Psoas muscle (tissue), 7 donors: ENCODE measurements at regions not wholly inside any gene's neighbourhood (a gene's known extent, or its start where the extent isn't known, plus 50 kb on each side); places are given as distances from the start of the nearest gene placed in this dataset.
A peak's percentile ranks its signal among the peaks of the same experiment; 100 is the strongest.

ENCODE experiments used
- ATAC-seq, 4 donors: fragments of 200-7000 bp; cut with Tn5 transposase; one replicate each; pipeline ENCODE4 v1.9.1; 2020; ENCODE audit warnings: moderate library complexity in 3 of 4, mild to moderate bottlenecking in 2 of 4
- DNase-seq, 2 donors: peaks; one replicate each; pipeline ENCODE4 v3.0.0-alpha.2; 2020
- H3K27ac ChIP-seq: fragments of 200-600 bp; one replicate; pipeline ENCODE4 v1.8.0; 2022
- H3K27me3 ChIP-seq, 3 donors: fragments of 200-600 bp in 1 of 3; one replicate each; pipeline versions ENCODE4 v1.6.1 to v1.8.0; 2013 to 2022; ENCODE audit warnings: low read length in 2 of 3, mild to moderate bottlenecking in 2 of 3, moderate library complexity in 1 of 3; ENCODE audit not compliant: insufficient read depth in 3 of 3
- H3K36me3 ChIP-seq, 2 donors: fragments of 200-600 bp in 1 of 2; one replicate each; pipeline versions ENCODE4 v1.6.1 to v1.8.0; 2013 to 2022; ENCODE audit warnings: low read depth in 1 of 2, mild to moderate bottlenecking in 1 of 2, moderate library complexity in 1 of 2; ENCODE audit not compliant: insufficient read depth in 1 of 2
- H3K4me1 ChIP-seq: fragments of 200-600 bp; one replicate; pipeline ENCODE4 v1.8.0; 2022
- H3K4me3 ChIP-seq: fragments of 200-600 bp; one replicate; pipeline ENCODE4 v1.8.0; 2022; ENCODE audit warnings: mild to moderate bottlenecking
- H3K9me3 ChIP-seq: fragments of 200-600 bp; one replicate; pipeline ENCODE4 v1.8.0; 2022
- WGBS, 3 donors: extraction: QIAGEN DNeasy Blood & Tissue Kit; methylation state at CpG; one replicate each; pipeline versions ENCODE4 v1.1.6 to v1.1.7; 2013; 5-methylcytosine and 5-hydroxymethylcytosine counted together
- intact Hi-C, 2 donors: fragments of 100-400 bp; cut with DNase I; formaldehyde crosslinking; loops; one replicate each; pipeline versions ENCODE4 v1.11.0 to v1.14.2; 2022
- TF ChIP-seq, protein P1 (sequence below): fragments of 200-600 bp; IDR thresholded peaks from one replicate; pipeline ENCODE4 v1.8.0; 2022; ENCODE audit warnings: antibody characterized with exemption
- donor health status: healthy with polysubstance abuse.
- donor health status: DM: no; HTN: no; CAD: no; lungs with moderate emphysema.
- donor health status: Bipolar disorder and iron deficiency.
- donor health status: healthy.
- donor health status: DM: yes; HTN: yes; CAD: no.
- donor health status: DM: no; HTN: no; CAD: no.
- donor health status: DM: yes; HTN: yes; CAD: no.

- WGBS, 3 donors = 72 to 77% (median 76%) methylated on average over 14 of the region's 14 CpGs
- H3K4me1 ChIP-seq = no peaks in the 10 kb centered on the region
- no peaks in the 10 kb centered on the region for H3K36me3 ChIP-seq
- H3K27me3 ChIP-seq = no peaks in the 10 kb centered on the region
- TF ChIP-seq, protein P1, sequence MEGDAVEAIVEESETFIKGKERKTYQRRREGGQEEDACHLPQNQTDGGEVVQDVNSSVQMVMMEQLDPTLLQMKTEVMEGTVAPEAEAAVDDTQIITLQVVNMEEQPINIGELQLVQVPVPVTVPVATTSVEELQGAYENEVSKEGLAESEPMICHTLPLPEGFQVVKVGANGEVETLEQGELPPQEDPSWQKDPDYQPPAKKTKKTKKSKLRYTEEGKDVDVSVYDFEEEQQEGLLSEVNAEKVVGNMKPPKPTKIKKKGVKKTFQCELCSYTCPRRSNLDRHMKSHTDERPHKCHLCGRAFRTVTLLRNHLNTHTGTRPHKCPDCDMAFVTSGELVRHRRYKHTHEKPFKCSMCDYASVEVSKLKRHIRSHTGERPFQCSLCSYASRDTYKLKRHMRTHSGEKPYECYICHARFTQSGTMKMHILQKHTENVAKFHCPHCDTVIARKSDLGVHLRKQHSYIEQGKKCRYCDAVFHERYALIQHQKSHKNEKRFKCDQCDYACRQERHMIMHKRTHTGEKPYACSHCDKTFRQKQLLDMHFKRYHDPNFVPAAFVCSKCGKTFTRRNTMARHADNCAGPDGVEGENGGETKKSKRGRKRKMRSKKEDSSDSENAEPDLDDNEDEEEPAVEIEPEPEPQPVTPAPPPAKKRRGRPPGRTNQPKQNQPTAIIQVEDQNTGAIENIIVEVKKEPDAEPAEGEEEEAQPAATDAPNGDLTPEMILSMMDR = no peak
- no peak overlapping the region for H3K27ac ChIP-seq
- H3K9me3 ChIP-seq = no peaks in the 10 kb centered on the region
- no peak overlapping the region for H3K4me3 ChIP-seq
- no peak for ATAC-seq
- intact Hi-C loops = no loop called here
- DNase-seq = no peak
Measured at GRCh38 chr3:13145131-13145825, 72.0 kb upstream of the IQSEC1 start.

- H3K9me3 ChIP-seq = no peaks in the 10 kb centered on the region
- TF ChIP-seq, protein P1 = no peak
- no peak overlapping the region for H3K27ac ChIP-seq
- H3K4me1 ChIP-seq = no peaks in the 10 kb centered on the region
- no peaks in the 10 kb centered on the region for H3K36me3 ChIP-seq
- H3K4me3 ChIP-seq = no peak overlapping the region
- no peaks in the 10 kb centered on the region for H3K27me3 ChIP-seq
- WGBS, 3 donors = 74 to 76% (median 75%) methylated on average over 25 of the region's 25 CpGs
- intact Hi-C loops = no loop called here
- DNase-seq (peak; percentile 34 to 73), ATAC-seq (peak; percentile 90 to 96 (median 90))
Measured at GRCh38 chr3:13144163-13145023, 71.2 kb upstream of the IQSEC1 start.

GRCh38 chr3:13143381-13144004 is 70.3 kb upstream of the IQSEC1 start:
- Histone ChIP-seq H3K4me3 (no peak overlapping the region), H3K27ac (no peak overlapping the region), H3K9me3 (no peaks in the 10 kb centered on the region), H3K27me3 (no peaks in the 10 kb centered on the region), H3K36me3 (no peaks in the 10 kb centered on the region), H3K4me1 (no peaks in the 10 kb centered on the region)
- intact Hi-C loops = no loop called here
- DNase-seq = no peak
- WGBS, 3 donors = 84 to 89% (median 86%) methylated on average over 7 of the region's 7 CpGs
- ATAC-seq = no peak
- TF ChIP-seq, protein P1 = no peak

- H3K27ac ChIP-seq = no peak overlapping the region
- intact Hi-C loops = no loop called here
- H3K27me3 ChIP-seq = no peaks in the 10 kb centered on the region
- DNase-seq (no peak), ATAC-seq (no peak)
- WGBS, 3 donors = 79 to 81% (median 79%) methylated on average over 9 of the region's 9 CpGs
- H3K36me3 ChIP-seq = no peaks in the 10 kb centered on the region
- no peaks in the 10 kb centered on the region for H3K4me1 ChIP-seq
- no peak overlapping the region for H3K4me3 ChIP-seq
- no peaks in the 10 kb centered on the region for H3K9me3 ChIP-seq
- TF ChIP-seq, protein P1 = no peak
Measured at GRCh38 chr3:13142552-13143380, 69.5 kb upstream of the IQSEC1 start.
